Esophagus muscularis mucosa (tissue), 4 donors: ENCODE measurements at regions not wholly inside any gene's neighbourhood (a gene's known extent, or its start where the extent isn't known, plus 50 kb on each side); places are given as distances from the start of the nearest gene placed in this dataset.
"Not testable (repeated sequence)": the region's sequence is repeated elsewhere in the genome, so short reads cannot be mapped to it uniquely, and the experiment has no call there.

Source experiments
- DNase-seq: peaks from one replicate; pipeline ENCODE4 v3.0.0-alpha.2; 2017; ENCODE audit errors: extremely low spot score
- H3K27ac ChIP-seq, 4 donors: fragments of 200-600 bp; sonication (generic); replicated peaks in 1 of 4; 1 replicate in 3 of 4; 2 replicates in 1 of 4; pipeline ENCODE4 v1.5.1; 2016 to 2019; ENCODE audit warnings: mild to moderate bottlenecking in 1 of 4
- H3K27me3 ChIP-seq, 4 donors: fragments of 200-600 bp; sonication (generic); one replicate each; pipeline versions ENCODE4 v1.5.1 to v1.6.0; 2016 to 2019
- H3K36me3 ChIP-seq, 4 donors: fragments of 200-600 bp; sonication (generic); one replicate each; pipeline ENCODE4 v1.5.1; 2016 to 2019
- H3K4me1 ChIP-seq, 4 donors: fragments of 200-600 bp; sonication (generic); one replicate each; pipeline ENCODE4 v1.5.1; 2016 to 2019
- H3K4me3 ChIP-seq, 4 donors: fragments of 200-600 bp; sonication (generic); 1 replicate in 2 of 4; 2 replicates in 2 of 4; pipeline ENCODE4 v1.5.1; 2016 to 2019; ENCODE audit warnings: mild to moderate bottlenecking in 4 of 4, moderate library complexity in 1 of 4
- H3K9me3 ChIP-seq, 4 donors: fragments of 200-600 bp; sonication (generic); 1 replicate in 3 of 4; 2 replicates in 1 of 4; pipeline ENCODE4 v1.5.1; 2016 to 2019
- EP300 ChIP-seq: sonication (generic); formaldehyde crosslinking; IDR thresholded peaks from one replicate; pipeline ENCODE4 v1.6.1; 2017; ENCODE audit warnings: antibody characterized with exemption
- POLR2A ChIP-seq: fragments of 450-650 bp; IDR thresholded peaks from one replicate; pipeline ENCODE4 v1.6.1; 2017; ENCODE audit warnings: antibody characterized with exemption, moderate library complexity, mild to moderate bottlenecking, low read depth
- POLR2AphosphoS5 ChIP-seq, 2 donors: sonication (generic); formaldehyde crosslinking; IDR thresholded peaks; one replicate each; pipeline ENCODE4 v1.6.1; 2017; ENCODE audit warnings: antibody characterized with exemption in 2 of 2
- WGBS: methylation state at CpG from one replicate; pipeline ENCODE4 v1.1.5; 2018; 5-methylcytosine and 5-hydroxymethylcytosine counted together
- intact Hi-C: fragments of 100-400 bp; cut with DNase I; formaldehyde crosslinking; loops from one replicate; pipeline ENCODE4 v1.15.1; 2023
- TF ChIP-seq, protein P1 (sequence below), 3 experiments: fragments of 200-600 bp in 2 of 3; fragments of 450-650 bp in 1 of 3; sonication (generic) in 2 of 3; IDR thresholded peaks; one replicate each; pipeline ENCODE4 v1.5.1; 2017 to 2019; ENCODE audit warnings: antibody characterized with exemption in 3 of 3, mild to moderate bottlenecking in 2 of 3, moderate library complexity in 1 of 3

DNA sequence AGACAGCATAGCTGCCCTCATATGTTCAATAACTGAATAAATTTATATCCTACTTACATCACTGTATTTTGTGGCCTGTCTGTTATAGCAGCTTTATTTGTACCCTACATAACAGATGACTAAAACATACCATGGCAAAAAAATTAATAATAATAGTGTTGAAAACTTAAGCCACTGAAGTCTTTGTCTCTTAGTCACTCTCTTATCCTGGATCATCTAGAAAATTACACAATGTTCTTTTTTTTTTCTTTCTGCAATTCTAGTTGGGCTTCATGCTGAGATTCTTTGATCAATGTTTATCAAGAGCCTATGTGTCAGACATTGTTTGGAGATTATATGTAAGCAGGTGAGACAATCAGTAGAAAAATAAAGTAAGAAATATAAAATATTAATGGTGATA lies 519.3 kb upstream of the ARPP21 start:
- no peak overlapping the region for H3K27ac ChIP-seq
- no peaks in the 10 kb centered on the region for H3K4me1 ChIP-seq
- TF ChIP-seq POLR2AphosphoS5 (IDR thresholded peaks at IDR 0.05) (no peak), POLR2A (no peak), EP300 (no peak)
- TF ChIP-seq, protein P1, sequence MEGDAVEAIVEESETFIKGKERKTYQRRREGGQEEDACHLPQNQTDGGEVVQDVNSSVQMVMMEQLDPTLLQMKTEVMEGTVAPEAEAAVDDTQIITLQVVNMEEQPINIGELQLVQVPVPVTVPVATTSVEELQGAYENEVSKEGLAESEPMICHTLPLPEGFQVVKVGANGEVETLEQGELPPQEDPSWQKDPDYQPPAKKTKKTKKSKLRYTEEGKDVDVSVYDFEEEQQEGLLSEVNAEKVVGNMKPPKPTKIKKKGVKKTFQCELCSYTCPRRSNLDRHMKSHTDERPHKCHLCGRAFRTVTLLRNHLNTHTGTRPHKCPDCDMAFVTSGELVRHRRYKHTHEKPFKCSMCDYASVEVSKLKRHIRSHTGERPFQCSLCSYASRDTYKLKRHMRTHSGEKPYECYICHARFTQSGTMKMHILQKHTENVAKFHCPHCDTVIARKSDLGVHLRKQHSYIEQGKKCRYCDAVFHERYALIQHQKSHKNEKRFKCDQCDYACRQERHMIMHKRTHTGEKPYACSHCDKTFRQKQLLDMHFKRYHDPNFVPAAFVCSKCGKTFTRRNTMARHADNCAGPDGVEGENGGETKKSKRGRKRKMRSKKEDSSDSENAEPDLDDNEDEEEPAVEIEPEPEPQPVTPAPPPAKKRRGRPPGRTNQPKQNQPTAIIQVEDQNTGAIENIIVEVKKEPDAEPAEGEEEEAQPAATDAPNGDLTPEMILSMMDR (IDR thresholded peaks at IDR 0.05) = no peak
- no peak for DNase-seq
- H3K9me3 ChIP-seq = no peaks in the 10 kb centered on the region
- intact Hi-C loops = no loop called here
- no peaks in the 10 kb centered on the region for H3K36me3 ChIP-seq
- H3K4me3 ChIP-seq = no peak overlapping the region
- no peaks in the 10 kb centered on the region for H3K27me3 ChIP-seq

- intact Hi-C loops = no loop called here
- no peak for DNase-seq
- TF ChIP-seq POLR2AphosphoS5 (IDR thresholded peaks at IDR 0.05) (no peak), POLR2A (no peak), EP300 (no peak)
- TF ChIP-seq, protein P1 (IDR thresholded peaks at IDR 0.05) = no peak
- Histone ChIP-seq H3K9me3 (peaks cover 0 to 6% (median 3%) of the 10 kb centered on the region in 4 donors), H3K4me3 (no peak overlapping the region), H3K27ac (no peak overlapping the region), H3K36me3 (no peaks in the 10 kb centered on the region), H3K27me3 (no peaks in the 10 kb centered on the region), H3K4me1 (no peaks in the 10 kb centered on the region)
Observed at GRCh38 chr3:35137612-35138011, 501.7 kb upstream of the ARPP21 start.

- intact Hi-C loops = no loop called here
- Histone ChIP-seq H3K4me3 (no peak overlapping the region), H3K9me3 (peaks cover 0 to 6% (median 3%) of the 10 kb centered on the region in 4 donors), H3K4me1 (no peaks in the 10 kb centered on the region), H3K27me3 (no peaks in the 10 kb centered on the region), H3K36me3 (no peaks in the 10 kb centered on the region), H3K27ac (no peak overlapping the region)
- TF ChIP-seq, protein P1 (IDR thresholded peaks at IDR 0.05) = no peak
- TF ChIP-seq POLR2A (no peak), EP300 (no peak), POLR2AphosphoS5 (IDR thresholded peaks at IDR 0.05) (no peak)
- DNase-seq = no peak
- 78% methylated on average over 4 of the region's 4 CpGs for WGBS
Observed at GRCh38 chr3:35141406-35141805, 497.9 kb upstream of the ARPP21 start.

GRCh38 chr3:35144011-35144410 lies 495.3 kb upstream of the ARPP21 start:
- intact Hi-C loops = no loop called here

DNA sequence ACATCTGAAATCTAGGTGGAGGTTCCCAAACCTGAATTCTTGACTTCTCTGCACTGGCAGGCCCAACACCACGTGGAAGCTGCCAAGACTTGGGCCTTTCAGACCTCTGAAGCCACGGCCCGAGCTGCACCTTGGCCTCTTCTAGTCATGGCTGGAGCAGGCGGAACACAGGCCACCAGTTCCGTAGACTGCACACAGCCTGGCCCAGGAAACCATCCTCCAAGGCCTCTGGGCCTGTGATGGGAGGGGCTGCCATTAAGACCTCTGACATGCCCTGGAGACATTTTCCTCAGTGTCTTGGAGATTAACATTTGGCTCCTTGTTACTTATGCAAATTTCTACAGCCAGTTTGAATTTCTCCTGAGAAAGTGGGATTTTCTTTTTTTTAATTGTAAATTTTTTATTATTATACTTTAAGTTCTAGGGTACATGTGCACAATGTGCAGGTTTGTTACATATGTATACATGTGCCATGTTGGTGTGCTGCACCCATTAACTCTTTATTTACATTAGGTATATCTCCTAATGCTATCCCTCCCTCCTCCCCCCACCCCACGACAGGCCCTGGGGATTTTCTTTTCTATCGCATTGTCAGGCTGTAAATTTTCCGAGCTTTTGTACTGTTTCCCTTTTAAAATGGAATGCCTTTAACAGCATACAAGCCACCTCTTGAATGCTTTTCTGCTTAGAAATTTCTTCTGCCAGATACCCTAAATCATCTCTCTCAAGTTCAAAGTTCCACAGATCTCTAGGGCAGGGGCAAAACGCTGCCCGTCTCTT lies 492.9 kb upstream of the ARPP21 start:
- H3K9me3 ChIP-seq, H3K27ac ChIP-seq, H3K27me3 ChIP-seq, intact Hi-C loops, H3K36me3 ChIP-seq, DNase-seq, H3K4me3 ChIP-seq, H3K4me1 ChIP-seq: not testable (repeated sequence)
- 89% methylated on average over 8 of the region's 10 CpGs for WGBS

More at GRCh38 chr3:35144011-35144410, 495.3 kb upstream of the ARPP21 start:
- Histone ChIP-seq H3K36me3 (no peaks in the 10 kb centered on the region), H3K4me3 (no peak overlapping the region), H3K27ac (no peak overlapping the region), H3K27me3 (no peaks in the 10 kb centered on the region), H3K4me1 (no peaks in the 10 kb centered on the region), H3K9me3 (peaks cover 0 to 6% (median 3%) of the 10 kb centered on the region in 4 donors)
- DNase-seq = no peak
- TF ChIP-seq, protein P1 (IDR thresholded peaks at IDR 0.05) = no peak
